ENCODE measurements at regions not wholly inside any gene's neighbourhood (a gene's known extent, or its start where the extent isn't known, plus 50 kb on each side); places are given as distances from the start of the nearest gene placed in this dataset.

GRCh38 chr1:55526716-55527115 lies 311.6 kb upstream of the USP24 start:
- Histone ChIP-seq H3K9me3 (replicated peaks in 1 of 2; ENCODE audit: control insufficient read depth in 1 of 2, insufficient read depth in 1 of 2, low read length in 2 of 2) (no peaks in the 10 kb centered on the region), H3K4me1 (ENCODE audit: control insufficient read depth in 1 of 2, insufficient read depth in 2 of 2, low read length in 2 of 2) (no peaks in the 10 kb centered on the region), H2AFZ (ENCODE audit: insufficient read depth, low read depth, low read length, poor library complexity, severe bottlenecking) (no peak overlapping the region), H4K20me1 (ENCODE audit: insufficient read depth, low read length) (no peaks in the 10 kb centered on the region), H3K79me2 (ENCODE audit: insufficient read depth, low read length) (no peaks in the 10 kb centered on the region), H3K4me3 (replicated peaks in 1 of 3; ENCODE audit: low read depth in 2 of 3, low read length in 3 of 3) (no peak overlapping the region), H3K36me3 (replicated peaks in 1 of 2; ENCODE audit: control insufficient read depth in 1 of 2, insufficient read depth in 2 of 2, low read length in 2 of 2) (no peaks in the 10 kb centered on the region), H3K27ac (ENCODE audit: low read depth in 1 of 2, low read length in 2 of 2) (no peak overlapping the region), H3K9ac (ENCODE audit: insufficient read depth, low read length, poor library complexity, severe bottlenecking) (no peak overlapping the region), H3K4me2 (replicated peaks; ENCODE audit: extremely low read depth, low read length, poor library complexity, severe bottlenecking) (no peak overlapping the region), H3K27me3 (ENCODE audit: control insufficient read depth in 2 of 2, insufficient read depth in 2 of 2, low read length in 2 of 2) (no peaks in the 10 kb centered on the region)
- Mint-ChIP-seq H3K4me3 (no peak overlapping the region), H3K36me3 (no peaks in the 10 kb centered on the region), H3K9me3 (no peaks in the 10 kb centered on the region), H3K4me1 (no peaks in the 10 kb centered on the region), H3K27me3 (ENCODE audit: low read depth in 3 of 3) (peaks cover 2 to 3% (median 2%) of the 10 kb centered on the region in 3 donors), H3K27ac (no peak overlapping the region)
- intact Hi-C loops (cut with micrococcal nuclease), result no loop called here
- WGBS (ENCODE audit: insufficient coverage), result 100% methylated on average over 1 of the region's 3 CpGs
- TF ChIP-seq CTCF (IDR thresholded peaks at IDR 0.05), result no peak
- DNase-seq, result no peak

GRCh38 chr1:55524006-55524405 lies 308.8 kb upstream of the USP24 start:
- Histone ChIP-seq H3K4me1 (ENCODE audit: control insufficient read depth in 1 of 2, insufficient read depth in 2 of 2, low read length in 2 of 2) (no peaks in the 10 kb centered on the region), H3K4me2 (replicated peaks; ENCODE audit: extremely low read depth, low read length, poor library complexity, severe bottlenecking) (no peak overlapping the region), H3K36me3 (replicated peaks in 1 of 2; ENCODE audit: control insufficient read depth in 1 of 2, insufficient read depth in 2 of 2, low read length in 2 of 2) (no peaks in the 10 kb centered on the region), H4K20me1 (ENCODE audit: insufficient read depth, low read length) (no peaks in the 10 kb centered on the region), H2AFZ (ENCODE audit: insufficient read depth, low read depth, low read length, poor library complexity, severe bottlenecking) (no peak overlapping the region), H3K27ac (ENCODE audit: low read depth in 1 of 2, low read length in 2 of 2) (no peak overlapping the region), H3K27me3 (ENCODE audit: control insufficient read depth in 2 of 2, insufficient read depth in 2 of 2, low read length in 2 of 2) (no peaks in the 10 kb centered on the region), H3K9me3 (replicated peaks in 1 of 2; ENCODE audit: control insufficient read depth in 1 of 2, insufficient read depth in 1 of 2, low read length in 2 of 2) (no peaks in the 10 kb centered on the region), H3K9ac (ENCODE audit: insufficient read depth, low read length, poor library complexity, severe bottlenecking) (no peak overlapping the region), H3K79me2 (ENCODE audit: insufficient read depth, low read length) (no peaks in the 10 kb centered on the region), H3K4me3 (replicated peaks in 1 of 3; ENCODE audit: low read depth in 2 of 3, low read length in 3 of 3) (no peak overlapping the region)
- peaks cover 0 to 3% (median 2%) of the 10 kb centered on the region in 3 donors for H3K27me3 Mint-ChIP-seq (ENCODE audit: low read depth in 3 of 3)
- intact Hi-C loops (cut with micrococcal nuclease), result no loop called here
- no peak for TF ChIP-seq CTCF (IDR thresholded peaks at IDR 0.05)
- H3K36me3 Mint-ChIP-seq, result no peaks in the 10 kb centered on the region
- no peak overlapping the region for H3K4me3 Mint-ChIP-seq
- WGBS (ENCODE audit: insufficient coverage), result 100% methylated on average over 1 of the region's 4 CpGs
- DNase-seq, result no peak
- H3K27ac Mint-ChIP-seq, result no peak overlapping the region
- H3K4me1 Mint-ChIP-seq, result no peaks in the 10 kb centered on the region
- peaks cover 0 to 3% (median 0%) of the 10 kb centered on the region in 7 donors for H3K9me3 Mint-ChIP-seq

Data from CD14-positive monocyte (primary cell).